ENCODE measurements at regions not wholly inside any gene's neighbourhood (a gene's known extent, or its start where the extent isn't known, plus 50 kb on each side); places are given as distances from the start of the nearest gene placed in this dataset.
"Not testable (repeated sequence)": the region's sequence is repeated elsewhere in the genome, so short reads cannot be mapped to it uniquely, and the experiment has no call there.

DNA sequence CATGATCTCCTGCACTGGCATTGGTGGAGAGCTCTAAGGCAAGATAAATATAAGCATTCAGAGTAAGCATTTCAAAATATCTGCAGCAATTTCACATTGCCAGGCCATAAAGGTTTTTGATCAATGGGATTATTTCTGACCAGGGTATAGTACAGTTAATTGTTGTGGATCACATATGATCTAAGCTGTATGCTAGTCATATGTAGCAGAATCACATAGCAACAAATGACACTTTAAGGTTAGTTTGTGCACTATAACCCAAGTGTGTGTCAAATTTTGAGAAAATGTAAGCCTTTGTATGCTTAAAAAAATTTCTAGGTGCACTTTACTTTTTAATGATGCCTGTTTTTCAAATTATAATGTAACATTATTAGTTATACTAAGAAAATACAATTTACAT, 386.0 kb upstream of the ADAMTS5 start:
- H3K4me1 ChIP-seq = no peaks in the 10 kb centered on the region
- no peaks in the 10 kb centered on the region for H4K20me1 ChIP-seq
- TF ChIP-seq Cebpa-rat (IDR thresholded peaks at IDR 0.05) = no peak
- H3K9ac ChIP-seq = no peak overlapping the region
- no peak overlapping the region for H3K27ac ChIP-seq
- H3K27me3 ChIP-seq = no peaks in the 10 kb centered on the region
- no peaks in the 10 kb centered on the region for H3K9me3 ChIP-seq
- no peak overlapping the region for H3K4me2 ChIP-seq
- H3K36me3 ChIP-seq = no peaks in the 10 kb centered on the region
- H3K4me3 ChIP-seq = no peak overlapping the region

GRCh38 chr21:27346041-27346448, 379.2 kb upstream of the ADAMTS5 start:
- Histone ChIP-seq H3K4me1 (no peaks in the 10 kb centered on the region), H3K27me3 (no peaks in the 10 kb centered on the region), H3K36me3 (no peaks in the 10 kb centered on the region), H3K4me2 (no peak overlapping the region), H4K20me1 (no peaks in the 10 kb centered on the region), H3K9me3 (no peaks in the 10 kb centered on the region), H3K4me3 (no peak overlapping the region), H3K27ac (no peak overlapping the region), H3K9ac (no peak overlapping the region)
- no peak for TF ChIP-seq Cebpa-rat (IDR thresholded peaks at IDR 0.05)

GRCh38 chr21:27339902-27340301, 373.0 kb upstream of the ADAMTS5 start:
- Histone ChIP-seq H3K36me3 (no peaks in the 10 kb centered on the region), H3K4me2 (no peak overlapping the region), H3K4me1 (no peaks in the 10 kb centered on the region), H3K4me3 (no peak overlapping the region), H3K9ac (no peak overlapping the region), H3K27ac (no peak overlapping the region), H4K20me1 (no peaks in the 10 kb centered on the region), H3K27me3 (no peaks in the 10 kb centered on the region), H3K9me3 (no peaks in the 10 kb centered on the region)
- TF ChIP-seq Cebpa-rat (IDR thresholded peaks at IDR 0.05) = no peak

GRCh38 chr21:27338007-27338406, 371.1 kb upstream of the ADAMTS5 start:
- H4K20me1 ChIP-seq, H3K4me1 ChIP-seq, H3K4me2 ChIP-seq, H3K36me3 ChIP-seq, H3K4me3 ChIP-seq, H3K9ac ChIP-seq, H3K9me3 ChIP-seq, H3K27me3 ChIP-seq, H3K27ac ChIP-seq: not testable (repeated sequence)

GRCh38 chr21:27333096-27333495, 366.2 kb upstream of the ADAMTS5 start:
- no peak for TF ChIP-seq Cebpa-rat (IDR thresholded peaks at IDR 0.05)
- no peaks in the 10 kb centered on the region for H3K9me3 ChIP-seq

DNA sequence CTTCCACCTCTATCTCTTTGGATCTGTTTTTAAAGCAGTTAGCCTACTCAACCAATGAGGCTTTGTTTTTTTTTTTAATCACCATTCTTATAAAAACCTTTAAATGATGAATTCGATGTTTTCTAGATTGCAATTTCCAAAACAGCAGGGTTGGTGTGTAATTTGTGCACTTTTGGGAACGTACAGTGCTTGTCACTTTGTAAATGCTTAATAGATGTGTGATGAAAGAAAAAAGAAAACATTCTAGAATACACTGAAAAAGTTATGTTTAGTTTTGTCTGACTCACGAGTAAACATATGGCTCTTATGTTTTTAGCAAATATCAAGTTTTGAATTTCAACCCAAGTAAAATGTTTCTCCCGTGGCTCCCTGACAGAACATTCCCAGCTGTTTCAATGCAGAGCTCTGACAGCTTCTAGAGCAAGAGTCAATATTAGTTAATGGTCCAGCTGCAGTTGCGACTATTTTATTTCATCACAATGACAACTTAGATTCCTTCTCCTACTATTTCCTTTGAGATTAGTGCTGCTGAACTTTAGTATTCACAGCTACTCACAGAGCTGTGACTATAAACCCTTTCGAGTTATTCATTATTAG, 362.5 kb upstream of the ADAMTS5 start:
- Histone ChIP-seq H3K9ac (no peak overlapping the region), H3K4me1 (no peaks in the 10 kb centered on the region), H4K20me1 (no peaks in the 10 kb centered on the region), H3K4me2 (no peak overlapping the region), H3K9me3 (no peaks in the 10 kb centered on the region), H3K4me3 (no peak overlapping the region), H3K27me3 (no peaks in the 10 kb centered on the region), H3K36me3 (no peaks in the 10 kb centered on the region), H3K27ac (no peak overlapping the region)
- TF ChIP-seq Cebpa-rat (IDR thresholded peaks at IDR 0.05) = no peak

More at GRCh38 chr21:27333096-27333495, 366.2 kb upstream of the ADAMTS5 start:
- no peaks in the 10 kb centered on the region for H3K4me1 ChIP-seq
- H3K4me2 ChIP-seq = no peak overlapping the region
- no peaks in the 10 kb centered on the region for H4K20me1 ChIP-seq
- no peaks in the 10 kb centered on the region for H3K27me3 ChIP-seq
- no peak overlapping the region for H3K27ac ChIP-seq
- no peak overlapping the region for H3K4me3 ChIP-seq
- H3K9ac ChIP-seq = no peak overlapping the region
- H3K36me3 ChIP-seq = no peaks in the 10 kb centered on the region

DNA sequence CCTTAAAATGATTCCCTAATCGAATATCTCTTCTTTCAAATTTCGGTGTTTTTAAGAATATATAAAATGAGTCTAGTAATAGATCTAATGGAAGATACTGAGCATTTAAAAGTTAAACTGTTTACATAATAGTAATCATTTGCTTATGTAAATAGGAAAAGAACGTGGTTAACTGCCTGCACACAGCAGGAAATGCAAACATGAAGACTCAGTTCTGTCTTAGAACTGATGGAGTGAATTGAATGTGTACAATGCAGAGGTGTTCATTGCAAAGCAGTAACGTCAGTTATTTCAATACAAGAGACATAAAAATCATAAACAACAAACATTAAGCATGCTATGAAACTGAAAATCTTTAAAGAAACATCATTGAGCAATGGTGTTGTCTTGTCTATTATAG, 359.4 kb upstream of the ADAMTS5 start:
- Histone ChIP-seq H3K4me1 (no peaks in the 10 kb centered on the region), H3K27me3 (no peaks in the 10 kb centered on the region)
- no peak for TF ChIP-seq Cebpa-rat (IDR thresholded peaks at IDR 0.05)

GRCh38 chr21:27323331-27323730, 356.4 kb upstream of the ADAMTS5 start:
- Histone ChIP-seq H3K9me3 (no peaks in the 10 kb centered on the region), H3K27me3 (no peaks in the 10 kb centered on the region), H4K20me1 (no peaks in the 10 kb centered on the region), H3K27ac (no peak overlapping the region), H3K4me3 (no peak overlapping the region), H3K9ac (no peak overlapping the region), H3K4me1 (no peaks in the 10 kb centered on the region), H3K36me3 (no peaks in the 10 kb centered on the region), H3K4me2 (no peak overlapping the region)
- TF ChIP-seq Cebpa-rat (IDR thresholded peaks at IDR 0.05) = no peak

More for the DNA sequence above, 359.4 kb upstream of the ADAMTS5 start:
- H3K9ac ChIP-seq = no peak overlapping the region
- H3K4me2 ChIP-seq = no peak overlapping the region
- H3K27ac ChIP-seq = no peak overlapping the region
- H3K4me3 ChIP-seq = no peak overlapping the region
- no peaks in the 10 kb centered on the region for H3K36me3 ChIP-seq
- H3K9me3 ChIP-seq = no peaks in the 10 kb centered on the region
- H4K20me1 ChIP-seq = no peaks in the 10 kb centered on the region

DNA sequence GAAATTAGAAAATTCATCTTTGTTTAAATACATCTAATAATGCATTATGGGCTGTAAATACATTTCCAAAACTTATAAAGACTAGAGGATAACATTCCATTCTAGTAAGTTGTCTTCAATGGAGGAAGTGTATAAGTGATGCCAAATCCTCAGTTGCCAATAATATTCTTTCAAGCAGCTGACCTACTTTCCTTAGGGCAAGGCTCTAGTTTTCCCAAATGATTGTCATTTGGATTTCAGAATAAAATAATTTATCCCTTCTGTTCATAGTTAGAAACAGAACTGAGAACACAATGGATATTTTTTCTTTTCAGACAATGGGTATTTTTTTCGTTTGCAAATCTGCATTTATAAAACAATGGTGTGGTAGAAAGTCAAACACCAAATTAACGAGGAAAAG, 354.9 kb upstream of the ADAMTS5 start:
- no peak overlapping the region for H3K9ac ChIP-seq
- H3K27me3 ChIP-seq = no peaks in the 10 kb centered on the region
- H4K20me1 ChIP-seq = no peaks in the 10 kb centered on the region
- H3K4me1 ChIP-seq = no peaks in the 10 kb centered on the region
- H3K36me3 ChIP-seq = no peaks in the 10 kb centered on the region
- H3K27ac ChIP-seq = no peak overlapping the region
- H3K9me3 ChIP-seq = no peaks in the 10 kb centered on the region
- no peak for TF ChIP-seq Cebpa-rat (IDR thresholded peaks at IDR 0.05)
- no peak overlapping the region for H3K4me3 ChIP-seq
- no peak overlapping the region for H3K4me2 ChIP-seq

- Histone ChIP-seq H4K20me1 (no peaks in the 10 kb centered on the region), H3K36me3 (no peaks in the 10 kb centered on the region), H3K27ac (no peak overlapping the region), H3K4me1 (no peaks in the 10 kb centered on the region), H3K4me3 (no peak overlapping the region), H3K4me2 (no peak overlapping the region), H3K27me3 (no peaks in the 10 kb centered on the region), H3K9me3 (no peaks in the 10 kb centered on the region), H3K9ac (no peak overlapping the region)
- TF ChIP-seq Cebpa-rat (IDR thresholded peaks at IDR 0.05) = no peak
These were observed 354.0 kb upstream of the ADAMTS5 start for GRCh38 chr21:27320868-27321267.

DNA sequence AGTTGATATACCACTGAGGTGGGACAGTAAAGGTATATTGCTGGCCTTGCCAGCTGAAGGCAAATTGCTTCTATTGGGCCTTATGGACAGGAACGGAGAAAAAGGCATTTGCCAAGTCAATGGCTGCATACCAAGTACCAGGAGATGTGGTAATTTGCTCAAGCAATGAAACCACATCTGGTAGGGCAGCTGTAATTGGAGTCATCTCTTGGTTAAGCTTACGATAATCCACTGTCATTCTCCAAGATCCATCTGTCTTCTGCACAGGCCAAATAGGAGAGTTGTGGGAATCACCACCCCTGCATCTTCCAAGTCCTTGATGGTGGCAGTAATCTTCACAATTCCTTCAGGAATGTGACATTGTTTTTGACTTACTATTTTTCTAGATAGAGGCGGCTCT, 350.7 kb upstream of the ADAMTS5 start:
- not testable (repeated sequence) for H3K27me3 ChIP-seq, H3K27ac ChIP-seq, H3K36me3 ChIP-seq, H4K20me1 ChIP-seq, H3K4me2 ChIP-seq, H3K9me3 ChIP-seq, H3K4me3 ChIP-seq, H3K9ac ChIP-seq, H3K4me1 ChIP-seq

All from BLaER1 (cell line).